ENCODE measurements at regions not wholly inside any gene's neighbourhood (a gene's known extent, or its start where the extent isn't known, plus 50 kb on each side); places are given as distances from the start of the nearest gene placed in this dataset.

DNA sequence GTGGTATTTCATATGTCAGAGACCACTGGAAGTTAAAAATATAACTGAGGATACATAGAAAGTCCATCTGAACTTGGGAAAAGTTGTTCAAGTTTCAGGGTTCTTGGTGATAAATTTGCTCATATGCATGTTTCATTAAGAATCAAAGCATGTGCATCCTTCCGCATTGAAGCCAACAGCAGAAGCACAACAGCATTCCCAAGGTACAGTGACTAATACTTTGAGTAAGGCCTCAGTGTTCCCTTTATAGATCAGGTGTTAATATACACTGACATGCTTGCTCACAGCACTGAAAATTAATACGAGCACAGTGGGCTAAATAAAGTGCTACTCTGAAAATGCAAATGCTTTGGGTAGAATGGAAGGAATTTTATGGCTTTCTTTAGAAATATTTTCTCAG lies 691.1 kb downstream of the METTL15 start:
- H3K4me3 ChIP-seq (ENCODE audit: low read depth, low read length) = no peak overlapping the region
- H3K4me1 ChIP-seq = no peaks in the 10 kb centered on the region
- H3K79me2 ChIP-seq = no peaks in the 10 kb centered on the region
- no peak overlapping the region for H3K27ac ChIP-seq
- H3K36me3 ChIP-seq (ENCODE audit: control insufficient read depth, insufficient read depth, low read length) = no peaks in the 10 kb centered on the region
- no peak overlapping the region for H2AFZ ChIP-seq
- no peak overlapping the region for H3K4me2 ChIP-seq (ENCODE audit: low read length)
- H3K9ac ChIP-seq = no peak overlapping the region
- no peaks in the 10 kb centered on the region for H3K9me3 ChIP-seq (ENCODE audit: control insufficient read depth, low read length)
- no peaks in the 10 kb centered on the region for H3K27me3 ChIP-seq (ENCODE audit: control insufficient read depth, insufficient read depth, low read length)
- TF ChIP-seq CTCF (IDR thresholded peaks at IDR 0.05) = no peak

- no peak for TF ChIP-seq CTCF (IDR thresholded peaks at IDR 0.05)
- Histone ChIP-seq H3K9ac (no peak overlapping the region), H3K36me3 (ENCODE audit: control insufficient read depth, insufficient read depth, low read length) (no peaks in the 10 kb centered on the region), H3K27ac (no peak overlapping the region), H2AFZ (no peak overlapping the region), H3K9me3 (ENCODE audit: control insufficient read depth, low read length) (no peaks in the 10 kb centered on the region), H3K27me3 (ENCODE audit: control insufficient read depth, insufficient read depth, low read length) (no peaks in the 10 kb centered on the region), H3K4me3 (ENCODE audit: low read depth, low read length) (no peak overlapping the region), H3K79me2 (no peaks in the 10 kb centered on the region), H3K4me2 (ENCODE audit: low read length) (no peak overlapping the region), H3K4me1 (no peaks in the 10 kb centered on the region)
Observed at GRCh38 chr11:28798286-28798685, 690.1 kb downstream of the METTL15 start.

DNA sequence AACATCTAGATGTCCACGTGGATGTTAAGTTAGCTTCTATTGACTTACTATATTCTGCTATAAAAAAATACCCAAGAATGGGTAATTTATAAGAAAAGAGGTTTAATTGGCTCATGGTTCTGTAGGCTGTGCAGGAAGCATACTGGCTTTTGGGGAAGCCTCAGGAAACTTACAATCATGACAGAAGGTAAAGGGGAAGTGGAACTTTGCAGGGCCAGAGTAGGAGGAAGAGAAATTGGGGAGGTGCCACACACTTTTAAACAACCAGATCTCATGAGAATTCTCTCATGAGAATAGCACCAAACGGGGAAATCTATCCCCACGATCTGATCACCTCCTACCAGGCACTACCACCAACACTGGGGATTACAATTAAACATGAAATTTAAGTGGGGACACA lies 689.3 kb downstream of the METTL15 start:
- Histone ChIP-seq H3K36me3 (ENCODE audit: control insufficient read depth, insufficient read depth, low read length) (no peaks in the 10 kb centered on the region), H2AFZ (no peak overlapping the region), H3K27me3 (ENCODE audit: control insufficient read depth, insufficient read depth, low read length) (no peaks in the 10 kb centered on the region), H3K27ac (no peak overlapping the region), H3K9ac (no peak overlapping the region), H3K79me2 (no peaks in the 10 kb centered on the region), H3K4me1 (no peaks in the 10 kb centered on the region), H3K4me2 (ENCODE audit: low read length) (no peak overlapping the region), H3K9me3 (ENCODE audit: control insufficient read depth, low read length) (no peaks in the 10 kb centered on the region), H3K4me3 (ENCODE audit: low read depth, low read length) (no peak overlapping the region)
- no peak for TF ChIP-seq CTCF (IDR thresholded peaks at IDR 0.05)

DNA sequence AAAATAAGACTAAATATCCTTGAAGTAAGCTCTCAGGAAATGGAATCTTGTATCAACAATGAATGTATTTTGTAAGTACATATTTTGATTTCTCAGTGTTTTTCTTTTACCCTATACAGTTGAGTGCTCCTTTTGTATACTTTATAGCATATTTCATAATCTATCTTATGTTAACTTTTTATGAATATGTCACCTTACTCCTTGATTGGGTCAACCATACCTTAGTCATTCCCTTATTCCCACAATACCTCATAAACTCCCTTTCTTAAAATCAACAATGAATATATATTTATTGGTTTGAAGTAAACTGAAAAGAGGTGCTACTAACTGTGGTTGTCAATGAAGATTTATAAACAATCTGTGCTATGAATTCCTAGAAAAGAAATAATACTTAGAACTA lies 686.2 kb downstream of the METTL15 start:
- Histone ChIP-seq H2AFZ (no peak overlapping the region), H3K4me3 (ENCODE audit: low read depth, low read length) (no peak overlapping the region), H3K27ac (no peak overlapping the region), H3K36me3 (ENCODE audit: control insufficient read depth, insufficient read depth, low read length) (no peaks in the 10 kb centered on the region), H3K4me1 (no peaks in the 10 kb centered on the region), H3K4me2 (ENCODE audit: low read length) (no peak overlapping the region), H3K9ac (no peak overlapping the region), H3K9me3 (ENCODE audit: control insufficient read depth, low read length) (no peaks in the 10 kb centered on the region), H3K79me2 (no peaks in the 10 kb centered on the region), H3K27me3 (ENCODE audit: control insufficient read depth, insufficient read depth, low read length) (no peaks in the 10 kb centered on the region)
- no peak for TF ChIP-seq CTCF (IDR thresholded peaks at IDR 0.05)

GRCh38 chr11:28793282-28793738 lies 685.1 kb downstream of the METTL15 start:
- H3K4me1 ChIP-seq = no peaks in the 10 kb centered on the region
- H3K9me3 ChIP-seq (ENCODE audit: control insufficient read depth, low read length) = no peaks in the 10 kb centered on the region
- no peak for TF ChIP-seq CTCF (IDR thresholded peaks at IDR 0.05)
- no peaks in the 10 kb centered on the region for H3K36me3 ChIP-seq (ENCODE audit: control insufficient read depth, insufficient read depth, low read length)
- H3K9ac ChIP-seq = no peak overlapping the region
- no peak overlapping the region for H3K4me2 ChIP-seq (ENCODE audit: low read length)
- H3K27me3 ChIP-seq (ENCODE audit: control insufficient read depth, insufficient read depth, low read length) = no peaks in the 10 kb centered on the region
- no peak overlapping the region for H3K4me3 ChIP-seq (ENCODE audit: low read depth, low read length)
- H3K27ac ChIP-seq = no peak overlapping the region
- no peak overlapping the region for H2AFZ ChIP-seq
- H3K79me2 ChIP-seq = no peaks in the 10 kb centered on the region

All from parathyroid adenoma (tissue), 2 donors.